SK-N-SH treated with all-trans-retinoic acid at 6 μM for 48 hours (cell line): ENCODE measurements at regions not wholly inside any gene's neighbourhood (a gene's known extent, or its start where the extent isn't known, plus 50 kb on each side); places are given as distances from the start of the nearest gene placed in this dataset.
"Not testable (repeated sequence)": the region's sequence is repeated elsewhere in the genome, so short reads cannot be mapped to it uniquely, and the experiment has no call there.

Experiments
- ATAC-seq: fragments of 200-7000 bp; cut with Tn5 transposase; 3 replicates; pipeline ENCODE4 v1.9.1; 2020; ENCODE audit warnings: mild to moderate bottlenecking, moderate library complexity
- ARNTL ChIP-seq: fragments of 450-650 bp; formaldehyde crosslinking; IDR thresholded peaks from 2 replicates; pipeline ENCODE4 v1.5.0; 2020; ENCODE audit warnings: low read depth, mild to moderate bottlenecking, moderate library complexity, borderline replicate concordance
- BACH2 ChIP-seq: fragments of 250-450 bp; sonication (Bioruptor Pico); IDR thresholded peaks from 2 replicates; pipeline ENCODE4 v1.9.0; 2021; ENCODE audit warnings: mild to moderate bottlenecking, borderline replicate concordance
- CSDC2 ChIP-seq: fragments of 250-450 bp; sonication (Bioruptor Pico); IDR thresholded peaks from 2 replicates; pipeline ENCODE4 v1.5.0; 2020; ENCODE audit warnings: mild to moderate bottlenecking, moderate library complexity
- CSRNP3 ChIP-seq: fragments of 250-450 bp; sonication (Bioruptor Pico); IDR thresholded peaks from 2 replicates; pipeline ENCODE4 v1.5.1; 2021; ENCODE audit warnings: mild to moderate bottlenecking, moderate library complexity
- ESRRG ChIP-seq: fragments of 250-450 bp; sonication (Bioruptor Pico); IDR thresholded peaks from 2 replicates; pipeline ENCODE4 v1.6.1; 2021; ENCODE audit warnings: mild to moderate bottlenecking
- GLIS3 ChIP-seq: fragments of 250-450 bp; sonication (Bioruptor Pico); IDR thresholded peaks from 2 replicates; pipeline ENCODE4 v1.5.0; 2020; ENCODE audit warnings: mild to moderate bottlenecking, moderate library complexity
- ISL1 ChIP-seq: fragments of 250-450 bp; sonication (Bioruptor Pico); IDR thresholded peaks from 2 replicates; pipeline ENCODE4 v2.1.2; 2022; ENCODE audit warnings: mild to moderate bottlenecking, moderate library complexity
- OSR1 ChIP-seq: fragments of 250-450 bp; sonication (Bioruptor Pico); IDR thresholded peaks from 2 replicates; pipeline ENCODE4 v1.8.0; 2022; ENCODE audit warnings: moderate library complexity, mild to moderate bottlenecking, inconsistent platforms
- POU6F1 ChIP-seq: fragments of 250-450 bp; sonication (Bioruptor Pico); IDR thresholded peaks from 2 replicates; pipeline ENCODE4 v1.8.0; 2021; ENCODE audit warnings: low read depth, mild to moderate bottlenecking, moderate library complexity, borderline replicate concordance
- PPARA ChIP-seq: fragments of 250-450 bp; sonication (Bioruptor Pico); IDR thresholded peaks from 2 replicates; pipeline ENCODE4 v1.5.0; 2020; ENCODE audit warnings: mild to moderate bottlenecking, borderline replicate concordance
- RARB ChIP-seq: fragments of 250-450 bp; sonication (Bioruptor Pico); IDR thresholded peaks from 2 replicates; pipeline ENCODE4 v1.8.0; 2021; ENCODE audit warnings: mild to moderate bottlenecking, moderate library complexity
- SNAI2 ChIP-seq: fragments of 250-450 bp; sonication (Bioruptor Pico); IDR thresholded peaks from 2 replicates; pipeline ENCODE4 v1.5.0; 2020; ENCODE audit warnings: mild to moderate bottlenecking, moderate library complexity
- TCF4 ChIP-seq: fragments of 250-450 bp; sonication (Bioruptor Pico); IDR thresholded peaks from 2 replicates; pipeline ENCODE4 v1.8.0; 2021; ENCODE audit warnings: mild to moderate bottlenecking, moderate library complexity, borderline replicate concordance
- TOX ChIP-seq: fragments of 250-450 bp; sonication (Bioruptor Pico); IDR thresholded peaks from 2 replicates; pipeline ENCODE4 v1.8.0; 2021; ENCODE audit warnings: mild to moderate bottlenecking, moderate library complexity, borderline replicate concordance
- TSHZ2 ChIP-seq: fragments of 250-450 bp; sonication (Bioruptor Pico); IDR thresholded peaks from 2 replicates; pipeline ENCODE4 v1.5.0; 2020; ENCODE audit warnings: mild to moderate bottlenecking, moderate library complexity
- ZC3H10 ChIP-seq: fragments of 250-450 bp; sonication (Bioruptor Pico); IDR thresholded peaks from 2 replicates; pipeline ENCODE4 v1.5.1; 2021; ENCODE audit warnings: mild to moderate bottlenecking, moderate library complexity
- ZFP3 ChIP-seq: fragments of 250-450 bp; sonication (Bioruptor Pico); IDR thresholded peaks from 2 replicates; pipeline ENCODE4 v1.5.0; 2020; ENCODE audit warnings: mild to moderate bottlenecking, moderate library complexity
- ZFP30 ChIP-seq: fragments of 450-650 bp; formaldehyde crosslinking; IDR thresholded peaks from 2 replicates; pipeline ENCODE4 v1.5.0; 2022; ENCODE audit warnings: mild to moderate bottlenecking, moderate library complexity
- ZNF565 ChIP-seq: fragments of 450-650 bp; formaldehyde crosslinking; conservative IDR thresholded peaks from 2 replicates; pipeline ENCODE4 v1.5.0; 2020; ENCODE audit warnings: low read depth, mild to moderate bottlenecking, moderate library complexity
- ZNF70 ChIP-seq: fragments of 450-650 bp; formaldehyde crosslinking; IDR thresholded peaks from 2 replicates; pipeline ENCODE4 v1.5.0; 2020; ENCODE audit warnings: mild to moderate bottlenecking, moderate library complexity
- ZNF8 ChIP-seq: fragments of 450-650 bp; formaldehyde crosslinking; IDR thresholded peaks from 2 replicates; pipeline ENCODE4 v1.5.0; 2020; ENCODE audit warnings: mild to moderate bottlenecking, moderate library complexity
- TF ChIP-seq, protein P1 (sequence below): fragments of 250-450 bp; sonication (Bioruptor Pico); IDR thresholded peaks from 2 replicates; pipeline ENCODE4 v1.5.1; 2020; ENCODE audit warnings: low read depth, mild to moderate bottlenecking, moderate library complexity

DNA sequence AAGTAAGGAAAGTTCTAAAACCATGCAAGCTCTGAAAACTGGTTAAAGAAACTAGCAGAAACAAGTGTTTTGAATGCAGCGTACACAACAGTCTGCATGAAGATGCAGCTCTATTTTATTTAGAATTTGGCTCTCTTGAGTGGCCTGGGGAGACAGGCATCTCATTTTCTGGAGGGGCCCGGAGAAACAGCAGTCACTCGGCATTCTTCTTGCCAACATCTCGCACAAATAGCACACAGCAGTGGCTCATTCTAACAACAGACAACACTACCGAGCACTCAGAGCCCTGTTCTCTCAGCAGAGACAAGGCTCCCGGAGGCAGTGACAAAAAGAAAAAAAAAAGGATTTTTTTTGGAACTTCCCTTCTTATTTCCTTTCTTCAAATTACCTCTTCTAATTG, 108.5 kb upstream of the STMND1 start (continued):
- TF ChIP-seq CSRNP3 (CRISPR knock-in tag): no peak

DNA sequence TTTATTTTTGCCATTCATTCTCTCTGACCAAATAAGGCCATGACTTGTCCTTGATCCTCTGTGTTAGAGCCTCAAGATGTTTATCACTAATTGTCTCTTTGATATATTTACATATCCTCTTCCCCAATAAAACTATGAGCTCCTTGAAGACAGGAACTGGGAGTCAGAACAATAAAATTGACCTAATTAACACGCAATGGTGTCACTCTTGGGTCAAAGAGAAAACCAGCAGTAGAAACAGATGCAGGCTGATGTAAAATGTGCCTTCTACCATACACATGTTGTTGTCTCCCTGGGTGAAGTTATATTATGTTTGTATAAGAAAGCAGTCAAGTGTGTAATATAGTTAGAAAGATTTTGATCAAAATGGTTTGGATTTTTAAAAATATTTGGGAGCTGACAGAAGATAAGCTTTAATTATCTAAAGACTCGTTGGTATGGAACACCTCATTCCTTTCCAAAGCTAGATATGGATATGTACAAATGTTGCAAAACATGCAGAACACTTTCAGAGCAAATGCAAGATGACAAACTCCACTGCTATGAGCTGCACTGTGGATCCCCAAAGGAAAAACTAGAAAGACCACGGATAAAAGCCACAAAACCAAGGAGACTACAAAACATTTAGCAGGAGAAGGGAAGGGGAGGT, 109.7 kb upstream of the STMND1 start:
- TF ChIP-seq PPARA (CRISPR knock-in tag): no peak
- no peak for TF ChIP-seq ZFP3
- TF ChIP-seq GLIS3 (CRISPR knock-in tag): no peak
- no peak for TF ChIP-seq TCF4
- TF ChIP-seq ZC3H10 (CRISPR knock-in tag): no peak
- TF ChIP-seq ZFP30 (CRISPR knock-in tag): no peak
- TF ChIP-seq ZNF8: no peak
- no peak for TF ChIP-seq ESRRG (CRISPR knock-in tag)
- no peak for TF ChIP-seq ZNF70
- TF ChIP-seq ZNF565 (CRISPR knock-in tag): no peak
- no peak for TF ChIP-seq TSHZ2 (CRISPR knock-in tag)
- no peak for TF ChIP-seq OSR1
- no peak for TF ChIP-seq SNAI2 (CRISPR knock-in tag)
- no peak for TF ChIP-seq CSDC2
- no peak for TF ChIP-seq BACH2 (CRISPR knock-in tag)
- no peak for TF ChIP-seq POU6F1 (CRISPR knock-in tag)
- TF ChIP-seq RARB (CRISPR knock-in tag): no peak
- TF ChIP-seq ARNTL: no peak
- TF ChIP-seq, protein P1, sequence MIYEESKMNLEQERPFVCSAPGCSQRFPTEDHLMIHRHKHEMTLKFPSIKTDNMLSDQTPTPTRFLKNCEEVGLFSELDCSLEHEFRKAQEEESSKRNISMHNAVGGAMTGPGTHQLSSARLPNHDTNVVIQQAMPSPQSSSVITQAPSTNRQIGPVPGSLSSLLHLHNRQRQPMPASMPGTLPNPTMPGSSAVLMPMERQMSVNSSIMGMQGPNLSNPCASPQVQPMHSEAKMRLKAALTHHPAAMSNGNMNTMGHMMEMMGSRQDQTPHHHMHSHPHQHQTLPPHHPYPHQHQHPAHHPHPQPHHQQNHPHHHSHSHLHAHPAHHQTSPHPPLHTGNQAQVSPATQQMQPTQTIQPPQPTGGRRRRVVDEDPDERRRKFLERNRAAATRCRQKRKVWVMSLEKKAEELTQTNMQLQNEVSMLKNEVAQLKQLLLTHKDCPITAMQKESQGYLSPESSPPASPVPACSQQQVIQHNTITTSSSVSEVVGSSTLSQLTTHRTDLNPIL (CRISPR knock-in tag): no peak
- ATAC-seq: no peak

- not testable (repeated sequence) for ATAC-seq
Measured at GRCh38 chr6:16989976-16990375, 111.9 kb upstream of the STMND1 start.

- no peak for ATAC-seq
- no peak for TF ChIP-seq TOX (CRISPR knock-in tag)
- TF ChIP-seq CSDC2: no peak
- TF ChIP-seq ZFP3: no peak
- no peak for TF ChIP-seq ZNF70
- TF ChIP-seq, protein P1 (CRISPR knock-in tag): no peak
- no peak for TF ChIP-seq ISL1
- TF ChIP-seq SNAI2 (CRISPR knock-in tag): no peak
- no peak for TF ChIP-seq ZNF8
- TF ChIP-seq TCF4: no peak
- TF ChIP-seq ARNTL: no peak
- TF ChIP-seq RARB (CRISPR knock-in tag): no peak
- TF ChIP-seq ZNF565 (CRISPR knock-in tag): no peak
- no peak for TF ChIP-seq CSRNP3 (CRISPR knock-in tag)
- no peak for TF ChIP-seq PPARA (CRISPR knock-in tag)
- TF ChIP-seq POU6F1 (CRISPR knock-in tag): no peak
Measured at GRCh38 chr6:16989382-16989781, 112.5 kb upstream of the STMND1 start.
